ENCODE measurements at regions not wholly inside any gene's neighbourhood (a gene's known extent, or its start where the extent isn't known, plus 50 kb on each side); places are given as distances from the start of the nearest gene placed in this dataset.

DNA sequence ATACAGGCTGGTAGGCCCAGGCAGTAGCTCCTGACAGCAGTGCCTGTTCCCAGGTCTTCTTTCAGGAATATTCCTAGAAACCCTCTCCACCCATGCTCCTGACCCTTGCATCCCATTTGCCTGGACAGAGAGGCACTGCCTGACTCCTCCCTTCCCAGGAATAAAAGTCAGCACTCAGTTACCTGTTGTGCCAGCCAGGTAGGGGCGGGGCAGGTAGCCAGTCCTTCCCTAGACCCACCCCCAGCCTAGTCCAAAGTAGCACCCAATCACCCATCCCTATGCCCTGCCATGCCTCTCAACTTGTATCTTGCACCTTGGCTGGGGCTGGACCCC is 129.9 kb downstream of the MRPL14 start:
- DNase-seq: no peak

DNA sequence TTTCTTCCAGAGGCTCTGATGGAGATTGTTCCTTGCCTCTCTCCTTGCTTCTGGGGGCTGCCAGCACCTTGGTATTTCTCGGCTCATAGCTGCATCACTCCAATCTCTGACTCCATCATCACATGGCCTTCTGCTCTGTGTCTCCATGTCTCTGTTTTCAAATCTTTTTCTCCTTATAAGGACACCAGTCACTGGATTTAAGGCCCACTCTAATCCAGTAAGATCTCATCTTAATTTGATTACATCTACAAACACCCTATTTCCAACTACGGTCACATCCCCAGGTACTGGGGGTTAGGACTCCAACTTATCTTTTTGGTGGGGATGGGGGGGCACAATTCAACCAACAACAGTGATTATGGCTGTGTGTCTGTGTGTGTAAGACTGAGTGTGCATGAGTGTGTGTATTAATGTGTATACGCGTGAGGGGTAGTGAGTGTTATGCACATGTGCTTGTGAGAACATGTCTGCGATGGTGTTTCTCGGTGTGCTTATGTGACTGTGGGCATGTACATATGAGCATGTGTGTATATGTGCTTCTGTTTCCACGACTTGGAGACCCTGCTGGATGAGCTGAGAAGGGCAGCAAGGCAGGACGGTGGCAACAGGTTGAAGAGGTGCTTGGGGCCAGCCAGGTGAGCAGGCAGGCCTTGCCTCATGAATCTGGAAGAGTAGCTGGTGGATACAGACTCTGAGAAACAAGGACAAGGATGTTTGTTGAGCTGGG is 130.5 kb downstream of the MRPL14 start:
- DNase-seq: no peak

DNA sequence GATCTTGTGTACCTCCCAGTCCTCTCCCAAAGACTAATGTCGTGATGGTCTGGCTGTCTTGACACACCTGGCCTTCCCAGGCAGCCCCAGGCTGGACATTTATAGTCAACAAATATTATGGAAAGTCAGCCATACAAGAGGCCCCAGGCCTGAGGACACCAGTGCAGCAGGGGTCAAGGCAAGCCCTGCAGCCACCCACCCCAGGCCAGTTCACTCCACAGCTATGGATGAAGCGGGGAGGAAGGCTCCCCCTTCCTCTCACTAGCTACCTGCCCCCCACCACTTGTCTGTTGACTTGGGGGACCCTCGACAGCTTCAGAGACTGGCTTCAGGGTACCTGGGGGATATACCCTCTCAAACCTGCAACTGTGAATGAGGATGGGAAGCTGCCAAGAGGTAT is 132.1 kb downstream of the MRPL14 start:
- DNase-seq: no peak

DNA sequence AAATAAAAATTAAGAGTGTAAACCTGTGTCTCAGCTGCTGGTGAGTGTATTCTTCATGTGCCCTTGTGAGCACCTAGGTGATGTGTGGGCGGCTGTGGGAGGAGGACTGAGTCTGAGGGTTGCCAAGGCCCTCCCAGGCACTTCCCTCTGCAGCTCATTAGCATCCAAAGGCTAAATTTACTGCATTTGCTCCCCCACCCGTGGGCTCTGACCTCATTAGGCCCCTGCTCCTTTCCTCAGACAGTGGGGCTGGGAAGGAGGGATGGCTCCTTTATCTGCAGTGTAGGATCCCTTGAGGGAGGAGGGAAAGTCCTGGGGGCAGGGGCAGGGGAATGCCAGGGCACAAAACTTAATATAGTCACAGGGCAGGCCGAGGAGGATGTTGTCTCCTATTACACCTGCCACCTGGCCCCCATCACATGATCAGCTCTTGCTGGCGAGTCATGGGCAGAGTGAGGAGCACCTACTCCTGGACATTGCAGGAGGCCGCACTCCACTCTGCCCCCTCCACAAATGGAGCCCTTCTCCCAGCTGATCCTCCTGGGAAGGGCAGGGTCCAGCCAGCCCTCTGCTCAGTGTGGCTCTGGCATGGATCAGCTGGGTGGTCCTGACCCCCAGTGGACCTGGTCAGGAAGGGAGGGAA is 133.2 kb downstream of the MRPL14 start:
- DNase-seq: peak; percentile 36

DNA sequence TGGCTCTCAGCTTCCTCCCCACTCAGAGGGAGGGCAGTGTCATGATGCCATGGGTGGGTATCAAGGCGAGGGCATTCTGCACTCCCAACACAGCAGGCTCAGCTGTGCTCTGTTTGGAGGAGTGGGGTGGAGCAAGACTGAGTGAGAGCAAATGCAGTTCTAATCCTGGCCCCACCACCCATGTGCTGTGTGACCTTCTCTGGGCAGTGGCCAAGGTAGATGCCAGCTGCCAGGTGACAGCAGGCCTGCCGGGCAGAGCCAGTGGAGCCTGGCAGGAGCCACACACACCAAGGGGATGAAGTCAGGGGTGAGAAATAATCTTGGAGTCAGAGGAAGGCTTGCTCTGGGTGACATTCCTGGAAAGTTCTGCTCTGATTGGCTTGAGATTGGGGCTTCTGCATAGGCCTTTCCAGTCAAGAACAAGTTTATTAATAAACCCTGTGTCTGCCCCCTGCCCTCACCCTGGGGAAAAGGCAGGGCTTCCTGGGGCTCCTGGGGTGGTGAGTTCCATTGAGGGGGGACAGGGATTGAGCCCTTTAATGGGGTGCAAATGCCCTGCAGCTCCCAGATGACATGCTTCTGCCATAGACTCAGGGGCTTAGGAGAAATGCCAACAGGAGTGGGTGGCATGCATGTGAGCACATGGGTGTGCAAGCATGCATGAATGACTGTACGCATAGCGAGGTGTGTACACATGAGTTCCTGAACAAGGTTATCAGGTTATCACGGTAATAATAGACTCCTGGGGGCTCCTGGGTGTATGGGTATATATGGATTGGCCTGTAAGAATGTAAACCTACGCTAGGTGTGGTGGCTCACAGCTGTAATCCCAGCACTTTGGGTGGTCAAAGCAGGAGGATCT is 134.2 kb downstream of the MRPL14 start:
- DNase-seq: no peak

DNA sequence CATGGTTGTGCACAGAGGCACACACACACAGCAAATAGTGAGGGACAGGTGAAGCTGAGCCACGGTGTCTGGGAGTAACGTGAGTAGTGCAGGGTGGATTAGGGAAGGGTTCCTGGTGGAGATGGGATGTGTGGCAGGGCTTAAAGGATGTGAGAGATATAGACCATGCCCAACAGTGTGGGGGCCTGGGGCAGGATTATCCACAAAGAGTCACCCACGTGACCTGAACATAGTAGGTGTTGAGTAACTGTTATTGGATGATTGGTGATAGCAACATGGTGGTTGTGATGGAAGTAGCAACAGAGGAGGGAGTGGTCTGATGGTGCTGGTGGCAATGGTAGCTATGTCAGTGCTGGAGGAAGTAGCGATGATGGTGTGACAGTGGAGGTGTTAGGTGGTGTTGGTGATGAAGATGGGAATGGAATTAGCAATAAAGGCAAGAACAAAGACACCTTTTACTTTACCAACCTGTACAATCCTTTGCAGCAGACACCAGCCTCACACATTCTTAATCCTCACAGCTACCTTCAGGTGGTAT is 135.1 kb downstream of the MRPL14 start:
- no peak for DNase-seq

DNA sequence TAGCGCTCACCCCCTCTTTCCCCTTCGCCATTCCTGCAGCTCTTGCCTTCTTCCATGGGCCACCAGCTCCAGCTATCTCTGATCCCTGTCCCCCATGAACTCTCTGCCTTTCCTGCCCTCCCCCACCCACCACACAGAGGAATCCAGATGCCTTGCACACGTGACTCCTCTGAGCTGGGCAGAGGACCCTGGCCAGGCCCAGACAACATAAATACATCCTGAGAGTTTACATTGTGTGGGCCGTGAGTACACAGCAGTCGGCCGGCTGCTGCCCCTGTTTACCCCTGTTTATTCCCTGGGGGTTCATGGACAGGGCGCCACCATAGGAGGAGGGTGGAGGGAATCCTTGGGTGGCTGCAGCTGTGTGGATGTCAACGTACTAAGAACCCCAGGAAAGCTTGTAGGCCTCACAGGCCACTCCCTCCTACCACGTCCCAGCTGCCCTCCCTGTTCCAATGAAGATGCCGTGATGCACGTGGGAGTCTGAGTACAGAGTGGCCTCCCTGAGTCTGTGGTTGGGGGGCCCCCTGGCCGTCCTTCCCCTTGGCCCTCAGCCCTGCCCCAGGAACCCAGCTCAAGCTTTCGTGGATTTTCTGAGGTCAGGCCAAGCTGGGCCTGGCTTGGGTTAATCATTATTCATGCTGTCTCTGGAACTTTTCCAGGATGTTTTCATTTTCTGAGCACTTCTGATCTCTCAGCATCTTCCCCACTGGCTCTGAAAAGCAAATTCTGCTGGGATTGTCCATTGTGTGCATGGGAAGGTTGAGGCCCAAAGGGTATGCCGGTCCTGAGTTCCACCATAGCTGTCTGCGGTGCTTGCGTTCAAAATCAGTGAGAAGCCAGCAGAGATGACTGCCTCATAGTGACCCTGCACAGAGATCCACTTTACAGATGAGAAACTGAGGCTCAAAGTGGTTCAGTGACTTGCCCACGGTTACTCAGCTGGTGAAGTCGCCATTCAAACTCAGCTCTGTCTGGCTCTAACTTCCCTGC is 136.3 kb downstream of the MRPL14 start:
- no peak for DNase-seq

DNA sequence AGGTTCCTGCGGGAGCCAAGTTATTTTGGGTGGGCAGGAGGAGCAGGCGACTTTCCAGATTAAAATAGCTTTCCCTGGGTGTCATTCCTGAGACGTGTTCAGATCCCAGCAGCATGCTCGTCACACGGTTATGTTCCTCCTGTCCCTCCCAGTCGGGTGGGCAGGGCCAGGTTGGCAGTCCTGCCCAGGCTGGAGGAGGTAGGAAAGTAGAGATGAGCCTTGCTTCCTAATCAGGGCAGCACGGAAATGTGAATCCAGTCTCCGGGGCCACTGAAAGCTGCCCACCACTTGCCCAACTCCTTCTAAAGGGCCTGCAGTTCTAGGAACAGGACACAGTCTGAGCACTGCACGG is 137.0 kb downstream of the MRPL14 start:
- no peak for DNase-seq

DNA sequence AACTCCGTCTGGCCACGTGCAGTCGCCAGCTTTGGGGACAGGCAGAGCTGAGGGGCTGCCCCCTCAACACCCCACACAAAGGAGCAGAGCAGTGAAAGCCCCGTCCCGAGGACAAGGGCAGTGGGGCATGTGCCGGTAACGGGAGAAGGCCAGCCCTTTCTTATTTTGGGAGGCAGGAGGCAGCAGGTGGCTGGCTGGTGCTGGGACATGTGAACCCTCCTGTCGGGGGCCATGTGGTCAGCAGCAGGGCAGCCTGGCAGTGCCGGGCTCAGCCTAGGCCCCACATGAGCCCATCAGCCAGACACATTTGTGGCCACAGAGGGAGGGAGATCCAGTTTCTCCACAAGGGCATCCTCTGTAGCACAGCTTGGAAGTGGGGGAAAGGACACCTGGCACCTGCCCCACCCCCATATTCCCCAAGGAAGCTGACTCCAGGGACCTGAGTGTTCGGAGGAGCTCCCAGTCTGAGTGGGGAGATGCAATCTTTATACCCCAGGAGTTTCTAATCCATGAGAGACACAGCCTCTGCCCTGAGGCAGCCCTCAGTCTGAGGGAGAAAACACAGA is 137.6 kb downstream of the MRPL14 start:
- DNase-seq: no peak

DNA sequence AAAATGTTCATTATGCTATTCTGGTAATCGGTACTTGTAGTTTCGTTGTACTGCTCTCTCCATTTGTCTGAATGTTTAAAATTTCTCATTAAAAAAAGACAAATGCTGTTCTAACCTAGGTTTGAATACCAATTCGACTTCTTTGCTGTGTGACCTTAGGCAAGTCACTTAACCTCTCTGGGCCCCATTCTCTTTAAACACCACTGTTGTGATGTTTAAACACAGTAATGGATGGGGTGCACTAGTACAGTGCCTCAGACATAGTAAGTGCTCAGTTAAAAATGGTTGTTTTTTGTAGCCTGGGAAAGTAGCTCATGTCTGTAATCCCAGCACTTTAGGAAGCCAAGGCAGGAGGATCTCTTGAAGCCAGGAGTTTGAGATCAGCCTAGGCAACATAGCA is 138.5 kb downstream of the MRPL14 start:
- no peak for DNase-seq

DNA sequence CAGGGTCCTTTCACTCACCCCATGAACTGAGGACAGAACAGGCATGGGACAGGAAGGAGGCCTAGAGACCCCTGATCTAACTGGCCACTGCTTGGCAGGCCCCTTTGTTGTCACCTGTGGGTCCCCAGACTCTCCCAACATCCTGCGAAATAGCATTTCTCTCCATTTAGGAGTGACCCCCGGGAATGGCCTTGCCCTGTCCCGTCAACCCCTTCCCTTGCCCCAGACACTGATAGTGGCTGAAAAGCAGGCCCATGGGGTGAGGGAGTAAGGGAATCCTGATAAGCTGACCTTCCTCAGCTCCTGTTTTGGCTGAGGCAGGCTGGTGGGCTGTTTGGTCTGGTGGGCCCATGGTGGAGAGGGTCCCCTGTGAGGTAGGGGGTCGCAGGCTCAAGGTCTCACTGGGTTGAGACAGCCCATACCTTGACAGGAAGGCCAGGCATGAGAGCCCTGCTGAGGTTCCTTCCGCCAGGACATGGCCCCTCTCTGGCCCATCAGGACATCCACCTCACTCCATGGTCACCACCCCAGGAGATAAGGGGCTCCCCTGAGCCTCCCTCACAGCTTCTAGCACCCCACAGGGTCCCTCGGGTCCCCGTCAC is 139.3 kb downstream of the MRPL14 start:
- DNase-seq: no peak

DNA sequence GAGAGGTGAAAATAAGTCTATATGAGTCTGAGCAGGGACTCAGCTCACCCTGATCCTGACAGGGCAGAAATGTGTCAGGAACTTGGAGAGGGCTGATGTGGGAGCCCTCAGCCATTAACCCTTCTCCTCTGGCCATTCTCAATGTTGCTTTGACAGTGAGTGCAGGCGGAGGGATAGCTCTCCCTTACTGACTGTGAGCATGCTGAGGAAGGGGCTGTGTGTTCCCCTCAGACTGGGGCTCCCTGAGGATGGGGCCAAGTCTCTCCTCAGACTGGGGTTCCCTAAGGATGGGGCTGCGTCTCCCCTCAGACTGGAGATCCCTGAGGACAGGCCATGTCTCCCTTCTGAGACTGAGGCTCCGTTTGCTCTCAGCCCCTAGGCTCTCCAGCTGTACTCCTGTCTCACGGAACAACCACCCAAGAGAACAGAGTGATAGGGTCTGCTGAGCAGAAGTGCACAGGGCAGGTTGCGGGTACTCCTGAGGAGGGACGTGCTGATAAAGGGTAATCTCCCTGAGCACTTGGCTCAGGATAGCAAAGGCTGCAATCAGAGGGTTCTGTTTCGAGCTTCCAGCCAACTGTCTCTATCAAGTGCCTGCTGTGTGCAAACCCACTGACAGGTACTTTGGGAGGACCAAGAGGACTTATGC is 141.0 kb downstream of the MRPL14 start:
- no peak for DNase-seq

DNA sequence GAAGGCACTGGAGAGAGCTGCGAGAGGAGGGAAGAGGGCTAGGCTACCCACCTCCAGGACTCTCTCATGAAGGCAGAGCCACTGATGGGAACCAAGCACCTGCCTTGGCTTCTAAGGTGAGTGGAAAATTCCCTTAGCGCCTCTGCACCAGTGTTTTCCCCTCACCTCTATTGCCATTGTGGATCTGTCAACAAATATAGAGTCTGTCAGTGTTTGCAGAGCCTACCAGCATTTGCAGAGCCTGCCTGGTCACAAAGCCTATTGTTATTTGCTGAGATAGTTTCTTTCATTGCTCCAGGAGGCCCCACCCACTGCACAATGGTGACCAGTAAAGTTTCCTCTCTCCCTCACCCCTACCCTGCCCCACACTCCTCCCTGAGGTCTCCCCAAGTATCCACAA is 141.9 kb downstream of the MRPL14 start:
- no peak for DNase-seq

DNA sequence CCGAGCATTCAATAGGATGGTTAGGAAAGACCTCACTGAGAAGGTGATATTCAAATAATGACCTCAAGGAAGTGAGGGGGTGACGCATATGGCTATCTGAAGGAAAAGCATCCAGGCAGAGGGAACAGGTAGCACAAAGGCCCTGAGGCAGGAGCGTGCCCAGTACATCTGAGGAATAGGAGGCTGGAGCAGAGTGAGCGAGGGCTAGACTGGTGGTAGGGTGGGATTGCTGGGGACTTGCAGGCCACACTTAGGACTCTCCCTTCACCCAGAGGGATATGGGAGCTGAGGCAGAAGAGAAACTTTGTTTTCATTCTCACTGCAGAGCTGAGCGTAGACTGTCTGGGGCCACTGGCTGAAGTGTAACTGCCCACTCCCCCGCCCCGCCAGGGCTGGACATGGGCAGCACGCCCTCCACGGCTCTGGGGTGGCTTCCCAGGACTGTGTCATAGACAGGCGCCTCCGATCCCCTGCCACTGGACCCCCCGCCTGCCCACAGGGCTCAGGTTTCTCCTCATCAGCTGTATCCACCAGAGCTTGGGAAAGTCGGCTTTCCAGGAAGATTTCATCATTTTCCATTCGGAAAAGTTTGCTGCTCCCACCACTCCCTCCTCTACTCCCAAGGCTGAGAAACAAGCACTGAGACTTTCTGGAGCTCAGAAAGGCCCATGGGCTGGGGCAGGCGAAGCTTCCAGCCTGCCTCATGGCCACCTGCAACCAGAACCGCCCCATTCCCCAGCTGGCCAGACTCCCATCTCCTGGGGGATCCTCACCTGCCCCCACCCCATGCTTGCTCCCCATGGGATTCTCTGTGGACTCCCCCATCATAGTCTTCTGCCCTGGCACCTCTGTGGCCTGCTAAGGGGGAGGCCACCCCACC is 142.6 kb downstream of the MRPL14 start:
- DNase-seq: no peak

DNA sequence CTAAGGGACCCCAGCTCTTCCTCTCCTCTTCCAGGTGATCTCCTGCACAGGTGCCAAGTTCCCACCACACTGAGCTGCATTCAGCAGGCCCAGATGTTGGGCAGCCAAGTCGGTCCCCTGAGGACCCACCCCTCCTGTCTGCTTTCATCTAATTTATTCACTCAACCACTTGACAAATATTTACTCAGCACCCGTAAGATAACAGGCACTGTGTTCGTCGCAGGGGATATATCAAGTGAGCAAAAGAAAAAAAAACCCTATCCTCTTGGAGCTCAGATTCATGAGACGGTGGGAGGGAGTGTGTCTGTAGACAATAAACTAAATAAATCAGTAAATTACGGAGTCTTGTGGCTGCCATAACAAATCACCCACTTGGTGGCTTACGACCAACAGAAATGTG is 143.6 kb downstream of the MRPL14 start:
- DNase-seq: no peak

DNA sequence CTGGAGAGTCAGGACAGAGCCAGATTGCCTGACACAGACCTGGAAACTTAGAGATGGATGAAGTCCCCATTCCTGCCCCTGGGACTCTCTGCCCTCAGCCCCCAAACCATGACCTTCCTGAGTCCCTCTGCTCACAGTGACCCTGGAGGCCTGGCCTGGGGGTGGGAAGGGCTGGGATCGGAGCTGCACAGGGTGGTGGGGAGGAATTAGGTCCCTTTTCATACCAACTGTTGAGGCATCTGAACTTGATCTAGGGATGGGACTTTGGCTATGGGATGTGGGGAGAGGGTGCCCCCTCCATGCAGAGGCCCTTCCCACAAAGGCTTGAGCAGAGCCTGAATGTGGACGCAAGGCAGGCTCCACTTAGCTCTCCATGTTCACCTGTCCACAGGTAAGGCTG is 144.1 kb downstream of the MRPL14 start:
- no peak for DNase-seq

DNA sequence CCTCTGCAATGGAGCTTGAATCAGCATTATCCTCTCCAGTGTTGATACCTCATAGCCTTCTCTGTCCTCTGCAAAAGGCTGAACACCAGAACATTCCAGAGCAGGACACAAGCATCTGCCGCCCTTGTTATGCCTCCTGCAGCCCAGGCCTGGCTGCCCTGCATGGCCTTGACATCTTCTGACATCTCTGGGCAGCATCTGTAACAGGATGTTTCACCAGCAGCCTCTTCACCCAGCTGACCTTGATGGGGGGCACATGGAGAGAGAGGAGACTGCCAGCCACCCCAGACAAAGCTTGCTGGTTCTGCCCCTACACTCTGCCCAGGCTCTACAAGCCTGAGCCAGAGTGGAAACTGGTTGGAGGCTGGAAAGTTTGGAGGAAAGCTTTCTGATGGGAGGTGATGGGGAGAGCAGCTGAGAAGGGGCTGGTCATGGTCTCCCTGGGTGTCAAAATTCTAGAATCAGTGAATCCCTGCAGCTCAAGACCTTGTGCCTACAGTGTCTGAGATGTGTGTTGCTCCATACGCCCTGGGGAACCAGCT is 145.1 kb downstream of the MRPL14 start:
- DNase-seq: no peak

DNA sequence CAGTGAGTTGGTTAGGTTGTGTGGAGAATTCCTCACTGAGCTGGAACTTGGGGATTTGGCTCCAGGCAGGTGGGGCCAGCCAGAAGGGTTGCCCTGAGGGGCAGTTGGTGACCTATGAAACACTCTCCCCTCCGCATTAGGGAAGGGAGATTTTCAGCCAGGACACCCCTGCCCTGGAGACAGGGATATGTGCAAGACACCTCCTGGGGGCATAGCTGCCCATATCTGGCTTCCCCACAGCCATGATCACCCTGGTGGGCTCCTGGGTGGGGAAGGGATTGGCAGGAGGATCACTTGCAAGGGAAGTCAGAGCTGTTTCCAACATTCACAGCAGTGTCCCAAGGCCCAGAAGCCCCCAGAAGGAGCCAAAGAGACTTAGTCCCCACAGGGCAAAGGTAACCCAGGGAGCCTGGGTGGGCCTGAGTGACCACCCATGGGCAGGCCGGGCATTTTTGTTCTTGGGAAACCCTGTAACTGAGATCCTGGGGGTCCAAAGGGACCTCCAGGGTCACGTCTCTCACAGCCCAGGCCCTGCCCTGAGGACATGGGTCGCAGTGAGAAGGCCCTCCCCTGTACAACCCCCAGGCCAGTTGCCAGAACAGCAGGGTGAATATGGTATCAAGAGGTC is 145.8 kb downstream of the MRPL14 start:
- no peak for DNase-seq

DNA sequence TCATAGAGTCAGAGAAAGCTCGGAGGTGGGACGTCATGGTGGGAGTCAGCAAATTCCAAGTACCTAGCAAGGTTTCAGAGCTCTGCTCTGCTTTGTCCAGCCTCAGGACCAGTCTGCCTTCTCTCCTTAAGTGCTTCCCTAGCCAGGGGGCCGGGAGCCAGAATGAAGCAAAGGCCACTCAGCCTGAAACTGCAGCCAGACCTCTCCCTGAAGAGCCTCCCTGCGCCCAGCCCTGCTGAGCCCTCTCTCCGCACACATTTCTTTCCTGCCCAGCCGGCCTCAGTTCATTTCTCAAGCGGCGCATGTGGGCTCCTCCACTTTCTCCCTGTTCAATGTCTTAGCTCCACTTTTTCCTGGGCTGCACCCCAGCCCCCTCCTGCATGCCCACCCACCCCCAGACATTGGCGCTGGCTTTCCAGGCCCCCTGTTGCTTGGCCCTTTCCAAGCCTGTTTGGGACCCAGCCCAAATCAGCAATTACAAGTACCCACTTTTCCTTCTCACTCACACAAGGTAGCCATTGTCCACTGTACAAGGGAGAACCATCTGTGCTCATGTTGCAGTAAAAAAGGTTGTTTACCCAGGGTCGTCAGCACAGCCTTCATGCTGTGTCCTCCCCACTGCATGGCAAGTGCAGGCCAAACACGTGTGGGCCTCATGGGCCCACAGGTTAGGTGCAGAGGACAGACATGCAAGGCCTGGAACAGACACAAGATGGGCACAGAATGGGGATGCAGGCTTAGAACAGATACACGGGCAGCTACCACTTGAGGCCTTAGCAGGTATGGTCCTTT is 147.1 kb downstream of the MRPL14 start:
- no peak for DNase-seq

Data from activated T-cell treated with anti-CD3 and anti-CD28 coated beads for 4 hours (primary cell).